PFSK-1 (cell line): ENCODE measurements at regions not wholly inside any gene's neighbourhood (a gene's known extent, or its start where the extent isn't known, plus 50 kb on each side); places are given as distances from the start of the nearest gene placed in this dataset.

ENCODE experiments used
- FOXP2 ChIP-seq: optimal IDR thresholded peaks from 2 replicates; pipeline ENCODE3; 2011; ENCODE audit warnings: borderline replicate concordance, control low read depth, inconsistent platforms; ENCODE audit not compliant: insufficient read depth; ENCODE audit errors: extremely low read length, extremely low read depth
- POLR2AphosphoS5 ChIP-seq: IDR thresholded peaks from 2 replicates; pipeline ENCODE4 v1.6.1; 2012; ENCODE audit warnings: low read depth, mild to moderate bottlenecking, control low read depth, low read length, moderate library complexity
- REST ChIP-seq, 2 experiments: IDR thresholded peaks; 2 replicates each; pipeline versions ENCODE4 v1.6.1 to v1.8.0; 2011 to 2012; ENCODE audit warnings: low read depth in 2 of 2, low read length in 2 of 2, control low read depth in 1 of 2, inconsistent platforms in 1 of 2, mild to moderate bottlenecking in 1 of 2, moderate library complexity in 1 of 2; ENCODE audit not compliant: insufficient read depth in 1 of 2
- SIN3A ChIP-seq: IDR thresholded peaks from 2 replicates; pipeline ENCODE4 v1.6.1; 2012; ENCODE audit warnings: mild to moderate bottlenecking, low read length, moderate library complexity, borderline replicate concordance; ENCODE audit not compliant: insufficient read depth
- TAF1 ChIP-seq: IDR thresholded peaks from 2 replicates; pipeline ENCODE4 v1.6.1; 2012; ENCODE audit warnings: low read length, control low read depth, borderline replicate concordance; ENCODE audit not compliant: insufficient read depth

DNA sequence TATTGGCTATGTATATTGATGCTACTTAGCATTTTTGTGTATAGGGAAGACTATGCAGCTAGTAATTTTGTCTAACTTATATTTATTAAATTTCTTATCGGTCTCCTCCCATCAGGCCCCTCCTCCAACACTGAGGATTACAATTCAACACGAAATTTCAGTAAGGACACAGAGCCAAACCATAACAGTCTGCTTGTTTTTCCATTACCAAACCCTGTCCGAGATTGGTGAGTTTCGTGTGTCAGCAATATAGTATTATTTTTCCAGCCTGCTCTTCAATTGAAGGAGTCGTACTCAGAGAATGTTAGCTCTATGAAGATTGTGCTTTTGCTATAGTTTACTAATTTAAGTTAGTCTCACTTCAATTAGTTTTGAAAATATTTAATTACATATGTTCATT lies 1495.3 kb downstream of the MRPL39 start:
- TF ChIP-seq TAF1 (no peak), POLR2AphosphoS5 (no peak), REST (IDR thresholded peaks at IDR 0.05; ENCODE audit: insufficient read depth in 1 of 2, low read depth in 2 of 2, low read length in 2 of 2) (no peak), SIN3A (no peak), FOXP2 (no peak)

DNA sequence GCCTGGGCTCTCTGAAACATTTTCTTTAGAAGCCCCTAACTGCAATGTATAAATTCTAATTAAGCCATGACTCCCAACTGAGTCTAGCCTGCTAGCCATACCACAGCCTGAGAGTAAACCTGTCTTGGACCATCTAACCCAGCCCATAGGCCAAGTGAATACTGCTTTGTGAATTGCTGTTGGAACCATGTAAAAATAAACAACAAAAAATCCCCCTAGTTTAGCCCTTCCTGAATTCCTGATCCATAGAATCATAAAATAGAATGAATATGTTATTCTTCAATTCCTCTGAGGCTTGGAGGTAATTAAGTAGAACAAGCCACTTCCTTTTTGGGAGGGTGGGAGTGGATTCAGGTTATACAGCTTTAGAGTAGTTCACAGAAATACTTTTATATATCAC lies 1496.4 kb downstream of the MRPL39 start:
- TF ChIP-seq FOXP2 (no peak), POLR2AphosphoS5 (no peak), TAF1 (no peak), SIN3A (no peak), REST (IDR thresholded peaks at IDR 0.05; ENCODE audit: insufficient read depth in 1 of 2, low read depth in 2 of 2, low read length in 2 of 2) (no peak)

- TF ChIP-seq FOXP2 (no peak), REST (IDR thresholded peaks at IDR 0.05; ENCODE audit: insufficient read depth in 1 of 2, low read depth in 2 of 2, low read length in 2 of 2) (no peak), SIN3A (no peak), POLR2AphosphoS5 (no peak), TAF1 (no peak)
Measured at GRCh38 chr21:24097181-24097580, 1510.1 kb downstream of the MRPL39 start.

GRCh38 chr21:24096651-24097050 lies 1510.6 kb downstream of the MRPL39 start:
- TF ChIP-seq FOXP2, result no peak
- no peak for TF ChIP-seq REST (IDR thresholded peaks at IDR 0.05; ENCODE audit: insufficient read depth in 1 of 2, low read depth in 2 of 2, low read length in 2 of 2)
- no peak for TF ChIP-seq POLR2AphosphoS5
- no peak for TF ChIP-seq SIN3A
- no peak for TF ChIP-seq TAF1

DNA sequence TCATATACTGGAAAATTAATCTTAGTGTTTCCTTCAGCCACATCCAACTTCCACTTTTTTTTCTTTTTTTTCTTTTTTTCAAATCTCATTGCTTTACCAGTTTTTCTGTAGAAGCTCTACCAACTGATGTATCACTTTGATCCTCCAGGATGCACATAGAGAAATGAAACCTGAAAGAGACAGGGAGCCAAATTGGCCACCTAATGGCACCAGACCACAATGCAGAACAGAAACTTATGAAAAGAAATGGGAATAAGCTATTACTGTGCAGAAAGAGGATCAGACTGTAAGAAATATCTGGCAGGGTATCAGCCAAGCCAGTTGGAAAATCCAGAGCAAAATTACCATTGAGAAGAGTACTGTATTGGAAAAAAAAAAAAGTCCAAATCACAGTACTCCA lies 1514.2 kb downstream of the MRPL39 start:
- no peak for TF ChIP-seq SIN3A
- TF ChIP-seq POLR2AphosphoS5, result no peak
- no peak for TF ChIP-seq REST (IDR thresholded peaks at IDR 0.05; ENCODE audit: insufficient read depth in 1 of 2, low read depth in 2 of 2, low read length in 2 of 2)
- TF ChIP-seq FOXP2, result no peak
- no peak for TF ChIP-seq TAF1
